Transverse colon (tissue), 3 donors: ENCODE measurements at regions not wholly inside any gene's neighbourhood (a gene's known extent, or its start where the extent isn't known, plus 50 kb on each side); places are given as distances from the start of the nearest gene placed in this dataset.

Experiments used
- CTCF ChIP-seq, 5 experiments: fragments of 200-600 bp in 3 of 5; fragments of 450-650 bp in 2 of 5; sonication (generic) in 3 of 5; IDR thresholded peaks; 1 replicate in 2 of 5; 2 replicates in 3 of 5; pipeline ENCODE4 v1.5.1; 2016 to 2017; ENCODE audit warnings: antibody characterized with exemption in 5 of 5, inconsistent platforms in 3 of 5, mild to moderate bottlenecking in 2 of 5, moderate library complexity in 1 of 5
- POLR2A ChIP-seq: fragments of 450-650 bp; IDR thresholded peaks from one replicate; pipeline ENCODE4 v1.6.1; 2016; ENCODE audit warnings: antibody characterized with exemption, mild to moderate bottlenecking, moderate library complexity

- no peak for TF ChIP-seq POLR2A
- no peak for TF ChIP-seq CTCF (IDR thresholded peaks at IDR 0.05)
Observed at GRCh38 chr4:180812783-180813182, 1430.4 kb upstream of the TENM3 start.
